GM12878 (cell line): ENCODE measurements at regions not wholly inside any gene's neighbourhood (a gene's known extent, or its start where the extent isn't known, plus 50 kb on each side); places are given as distances from the start of the nearest gene placed in this dataset.

Experiments
- ATAC-seq: fragments of 200-7000 bp; cut with Tn5 transposase; 3 replicates; pipeline ENCODE4 v1.9.1; 2020; ENCODE audit warnings: mild to moderate bottlenecking, moderate library complexity
- BruUV-seq: library from RNA; stranded (reverse); fragments of 400-500 nt; replicated peaks from 2 replicates; lab custom pipeline; 2021; lab: Mats Ljungman, UMichigan
- CTCF ChIA-PET: fragments of 300-600 bp; sonication (Branson Sonifier 250); formaldehyde crosslinking; extraction: SDS; loops from one replicate; lab custom pipeline; 2021; ENCODE audit warnings: inconsistent platforms; lab: Yijun Ruan, JAX
- POLR2A ChIA-PET: fragments of 350-600 bp; formaldehyde crosslinking; extraction: SDS; loops from one replicate; lab custom pipeline; 2021; ENCODE audit warnings: inconsistent platforms; lab: Charles Lee
- RAD21 ChIA-PET: fragments of 300-600 bp; sonication (Branson Sonifier 250); formaldehyde crosslinking; loops from one replicate; lab custom pipeline; 2023; ENCODE audit warnings: antibody characterized with exemption; ENCODE audit not compliant: unreplicated experiment; lab: Charles Lee
- SMC1A ChIA-PET: fragments of 300-600 bp; sonication (Branson Sonifier 250); formaldehyde crosslinking; loops from one replicate; lab custom pipeline; 2023; ENCODE audit not compliant: unreplicated experiment, uncharacterized antibody; lab: Charles Lee
- DNase-seq: peaks from one replicate; pipeline ENCODE4 v3.0.0-alpha.2; 2011; ENCODE audit warnings: low read depth, low spot score
- FAIRE-seq: peaks from 3 replicates; lab custom pipeline; 2011; peaks lifted over from hg19 to GRCh38; lab: Jason Lieb, UNC
- H2AFZ ChIP-seq: 2 replicates; pipeline ENCODE4 v1.6.0; 2011; ENCODE audit warnings: low read depth, low read length, control low read depth; ENCODE audit not compliant: control insufficient read depth
- H3K27ac ChIP-seq: 2 replicates; pipeline ENCODE4 v1.5.1; 2011; ENCODE audit warnings: control low read depth; ENCODE audit not compliant: control insufficient read depth, insufficient read depth
- H3K27me3 ChIP-seq, 2 experiments: replicated peaks in 1 of 2; 2 replicates each; pipeline versions ENCODE4 v1.6.0 to v1.6.1; 2011; ENCODE audit warnings: low read length in 1 of 2; ENCODE audit not compliant: control insufficient read depth in 2 of 2, insufficient read depth in 2 of 2
- H3K36me3 ChIP-seq, 2 experiments: 2 replicates each; pipeline ENCODE4 v1.5.1; 2011; ENCODE audit warnings: low read length in 1 of 2; ENCODE audit not compliant: control insufficient read depth in 2 of 2, insufficient read depth in 2 of 2
- H3K4me1 ChIP-seq: 2 replicates; pipeline ENCODE4 v1.6.1; 2011; ENCODE audit warnings: mild to moderate bottlenecking, low read length, moderate library complexity, mixed read lengths; ENCODE audit not compliant: control insufficient read depth, insufficient read depth
- H3K4me2 ChIP-seq: 2 replicates; pipeline ENCODE4 v1.6.0; 2011; ENCODE audit warnings: control low read depth; ENCODE audit not compliant: control insufficient read depth, insufficient read depth
- H3K4me3 ChIP-seq: fragments of 200-600 bp; sonication (generic); 2 replicates; pipeline ENCODE4 v1.5.1; 2016
- H3K79me2 ChIP-seq: 2 replicates; pipeline ENCODE4 v1.6.0; 2011; ENCODE audit warnings: low read length; ENCODE audit not compliant: control insufficient read depth, insufficient read depth
- H3K9ac ChIP-seq: 2 replicates; pipeline ENCODE4 v1.8.0; 2011; ENCODE audit warnings: low read length, control low read depth, mixed read lengths; ENCODE audit not compliant: control insufficient read depth, insufficient read depth
- H3K9me3 ChIP-seq: replicated peaks from 3 replicates; pipeline ENCODE4 v1.5.1; 2011; ENCODE audit warnings: mild to moderate bottlenecking, low read length; ENCODE audit not compliant: control insufficient read depth, insufficient read depth
- H4K20me1 ChIP-seq: 2 replicates; pipeline ENCODE4 v1.6.0; 2011; ENCODE audit not compliant: control insufficient read depth, insufficient read depth
- BHLHE40 ChIP-seq, 2 experiments: fragments of 450-650 bp in 1 of 2; IDR thresholded peaks; 2 replicates each; pipeline ENCODE4 v1.6.1; 2011 to 2017; ENCODE audit warnings: low read depth in 2 of 2, borderline replicate concordance in 1 of 2, improper control_type of control experiment in 1 of 2, low read length in 1 of 2, mild to moderate bottlenecking in 1 of 2
- FOS ChIP-seq: IDR thresholded peaks from 3 replicates; pipeline ENCODE4 v1.6.1; 2011; ENCODE audit warnings: borderline replicate concordance; ENCODE audit not compliant: insufficient read length; ENCODE audit errors: extremely low read depth
- GABPA ChIP-seq: IDR thresholded peaks from 2 replicates; pipeline ENCODE4 v1.6.1; 2014; ENCODE audit warnings: antibody characterized with exemption, low read depth, mild to moderate bottlenecking, inconsistent platforms
- IRF4 ChIP-seq: IDR thresholded peaks from 2 replicates; pipeline ENCODE4 v1.6.1; 2011; ENCODE audit warnings: low read depth, low read length
- JUND ChIP-seq: IDR thresholded peaks from 2 replicates; pipeline ENCODE4 v1.6.1; 2012; ENCODE audit warnings: low read depth, mild to moderate bottlenecking, low read length, improper control_type of control experiment, moderate library complexity
- KLF5 ChIP-seq: fragments of 450-650 bp; IDR thresholded peaks from 2 replicates; pipeline ENCODE4 v1.6.1; 2014; ENCODE audit warnings: mild to moderate bottlenecking; ENCODE audit not compliant: partially characterized antibody
- NR2C1 ChIP-seq: fragments of 450-650 bp; IDR thresholded peaks from 2 replicates; pipeline ENCODE4 v1.6.1; 2017; ENCODE audit warnings: antibody characterized with exemption, mild to moderate bottlenecking, moderate library complexity
- PBX3 ChIP-seq: IDR thresholded peaks from 2 replicates; pipeline ENCODE4 v1.6.1; 2011; ENCODE audit warnings: mild to moderate bottlenecking, low read depth, low read length, moderate library complexity; ENCODE audit not compliant: insufficient replicate concordance
- SMAD1 ChIP-seq: fragments of 450-650 bp; IDR thresholded peaks from 2 replicates; pipeline ENCODE4 v1.6.1; 2018; ENCODE audit warnings: mild to moderate bottlenecking, low read depth; ENCODE audit not compliant: partially characterized antibody
- SMARCA5 ChIP-seq: fragments of 450-650 bp; IDR thresholded peaks from 2 replicates; pipeline ENCODE4 v1.6.1; 2017; ENCODE audit warnings: mild to moderate bottlenecking
- SP1 ChIP-seq: IDR thresholded peaks from one replicate; pipeline ENCODE4 v1.6.1; 2011; ENCODE audit warnings: low read depth, low read length
- STAT3 ChIP-seq: IDR thresholded peaks from 2 replicates; pipeline ENCODE4 v1.6.1; 2011; ENCODE audit warnings: low read depth, low read length, improper control_type of control experiment
- WGBS: methylation state at CpG from one replicate; pipeline ENCODE4 v1.1.6; 2016; ENCODE audit warnings: low lambda C conversion rate; ENCODE audit not compliant: insufficient replicate concordance, insufficient coverage; ENCODE audit errors: missing lambda C conversion rate; 5-methylcytosine and 5-hydroxymethylcytosine counted together
- in situ Hi-C: fragments of 300-500 bp; cut with MboI; formaldehyde crosslinking; loops from 9 replicates; pipeline ENCODE4 v1.14.3; 2018; ENCODE audit warnings: mixed read lengths
- intact Hi-C: fragments of 100-400 bp; cut with micrococcal nuclease; formaldehyde crosslinking; loops from one replicate; pipeline ENCODE4 v1.14.2; 2022; ENCODE audit not compliant: unreplicated experiment
- TF ChIP-seq, protein P1 (sequence below): IDR thresholded peaks from 2 replicates; pipeline ENCODE4 v1.6.1; 2011; ENCODE audit warnings: low read depth, mild to moderate bottlenecking, low read length, moderate library complexity, borderline replicate concordance; ENCODE audit errors: extremely low read depth

DNA sequence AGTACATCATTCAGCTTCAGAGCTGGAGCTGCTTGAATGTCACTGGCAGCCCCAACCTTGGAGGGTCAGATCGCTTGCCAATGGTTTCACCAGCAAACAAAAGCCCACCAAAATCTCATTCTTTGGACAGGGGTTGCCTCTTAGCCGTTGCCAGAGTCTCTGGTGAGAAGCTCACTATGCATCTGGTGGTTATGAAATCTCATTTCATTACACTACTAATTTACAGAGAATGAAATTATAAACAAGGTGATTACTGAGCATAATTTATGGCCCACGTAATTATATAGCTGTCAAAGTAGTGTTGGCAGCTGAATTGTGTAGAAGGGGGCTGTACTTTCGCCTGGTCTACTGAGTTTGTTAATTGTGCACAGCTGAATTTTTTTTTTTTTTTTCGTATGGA is 688.9 kb upstream of the KIF2B start (continued):
- TF ChIP-seq FOS (no peak), NR2C1 (no peak), BHLHE40 (IDR thresholded peaks at IDR 0.05; ENCODE audit: borderline replicate concordance in 1 of 2, low read depth in 2 of 2, low read length in 1 of 2) (no peak)
- TF ChIP-seq, protein P1, sequence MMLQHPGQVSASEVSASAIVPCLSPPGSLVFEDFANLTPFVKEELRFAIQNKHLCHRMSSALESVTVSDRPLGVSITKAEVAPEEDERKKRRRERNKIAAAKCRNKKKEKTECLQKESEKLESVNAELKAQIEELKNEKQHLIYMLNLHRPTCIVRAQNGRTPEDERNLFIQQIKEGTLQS: no peak

DNA sequence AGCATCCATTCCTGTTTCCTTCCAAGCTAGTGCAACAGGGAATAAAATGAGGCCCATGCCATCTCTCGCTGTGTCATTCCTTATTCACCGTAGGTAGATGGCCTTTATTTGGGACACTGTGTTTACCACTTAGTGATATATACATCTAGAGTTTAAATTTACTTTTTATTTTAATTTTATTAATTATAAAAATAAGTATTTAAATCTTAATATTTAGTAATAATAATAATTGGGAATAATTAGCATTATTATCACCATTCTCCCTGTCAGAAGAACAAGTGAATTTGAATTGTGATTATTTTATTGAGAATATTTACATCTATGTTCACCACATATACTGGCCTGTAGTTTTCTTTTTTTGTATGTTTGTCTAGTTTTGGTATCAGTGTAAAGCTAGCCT is 692.9 kb upstream of the KIF2B start:
- intact Hi-C loops: no loop called here

More for the DNA sequence above, 692.9 kb upstream of the KIF2B start:
- Histone ChIP-seq H3K9ac (no peak overlapping the region), H2AFZ (no peak overlapping the region), H3K27me3 (no peaks in the 10 kb centered on the region), H4K20me1 (no peaks in the 10 kb centered on the region), H3K4me1 (no peaks in the 10 kb centered on the region), H3K4me3 (no peak overlapping the region), H3K9me3 (no peaks in the 10 kb centered on the region), H3K27ac (no peak overlapping the region), H3K4me2 (no peak overlapping the region), H3K36me3 (no peaks in the 10 kb centered on the region), H3K79me2 (no peaks in the 10 kb centered on the region)
- ChIA-PET POLR2A (no interaction called here), CTCF (no interaction called here), RAD21 (no interaction called here), SMC1A (no interaction called here)
- FAIRE-seq: no peak
- TF ChIP-seq JUND (no peak), STAT3 (no peak), SMARCA5 (no peak), PBX3 (no peak), IRF4 (no peak), GABPA (no peak), SMAD1 (no peak), KLF5 (no peak), SP1 (no peak)
- TF ChIP-seq, protein P1: no peak
- in situ Hi-C loops: no loop called here
- no TSS peak for BruUV-seq
- 43% methylated on average over 2 of the region's 2 CpGs for WGBS
- no peak for ATAC-seq
- DNase-seq: no peak
